ENCODE measurements at regions not wholly inside any gene's neighbourhood (a gene's known extent, or its start where the extent isn't known, plus 50 kb on each side); places are given as distances from the start of the nearest gene placed in this dataset.
"Not testable (repeated sequence)": the region's sequence is repeated elsewhere in the genome, so short reads cannot be mapped to it uniquely, and the experiment has no call there.

GRCh38 chr4:85187106-85187505 is 220.6 kb upstream of the WDFY3 start:
- Histone ChIP-seq H3K23me2 (ENCODE audit: insufficient read length, low read depth, low read length, poor library complexity, severe bottlenecking) (no peaks in the 10 kb centered on the region), H4K20me1 (ENCODE audit: control insufficient read depth, insufficient read depth, insufficient read length) (no peaks in the 10 kb centered on the region), H3K23ac (ENCODE audit: insufficient read length, low read depth, low read length) (no peak overlapping the region), H3K79me1 (ENCODE audit: insufficient read depth, low read depth, low read length, poor library complexity, severe bottlenecking) (no peaks in the 10 kb centered on the region), H3K4me1 (ENCODE audit: insufficient read depth, low read length) (no peaks in the 10 kb centered on the region), H3K9me3 (ENCODE audit: control insufficient read depth, low read depth, low read length) (no peaks in the 10 kb centered on the region), H3K79me2 (ENCODE audit: insufficient read depth, low read length) (no peaks in the 10 kb centered on the region), H2BK20ac (ENCODE audit: low read depth, low read length, poor library complexity, severe bottlenecking) (no peak overlapping the region), H3K14ac (ENCODE audit: insufficient read depth, low read length) (no peak overlapping the region), H3K56ac (ENCODE audit: insufficient read length, low read depth, low read length) (no peak overlapping the region), H3K18ac (ENCODE audit: insufficient read length, low read depth, low read length) (no peak overlapping the region), H3T11ph (ENCODE audit: low read length) (no peak overlapping the region), H2BK15ac (ENCODE audit: low read depth, low read length) (no peak overlapping the region), H4K5ac (ENCODE audit: insufficient read length, low read depth, low read length) (no peak overlapping the region), H2BK5ac (ENCODE audit: insufficient read length, low read length) (no peak overlapping the region), H3K4ac (ENCODE audit: low read depth, low read length) (no peak overlapping the region), H2BK12ac (ENCODE audit: insufficient read length, low read depth, low read length) (no peak overlapping the region), H3K27ac (ENCODE audit: insufficient read length, low read depth, low read length) (no peak overlapping the region), H4K91ac (ENCODE audit: insufficient read length, low read depth, low read length) (no peak overlapping the region), H3K27me3 (ENCODE audit: insufficient read depth, low read length) (no peaks in the 10 kb centered on the region), H4K8ac (replicated peaks; ENCODE audit: insufficient read length, low read depth, low read length) (no peak overlapping the region), H2AFZ (ENCODE audit: low read length) (no peak overlapping the region), H3K9ac (ENCODE audit: extremely low read depth, insufficient read length, low read length) (no peak overlapping the region), H3K4me2 (ENCODE audit: insufficient read depth, insufficient read length, low read length) (no peak overlapping the region), H2AK5ac (ENCODE audit: insufficient read length, low read length) (no peak overlapping the region), H2BK120ac (ENCODE audit: low read depth, low read length, poor library complexity, severe bottlenecking) (no peak overlapping the region)
- WGBS (ENCODE audit: extremely low coverage, insufficient read length, low lambda C conversion rate), result no CpG with 5 or more reads among the region's 1 CpG
- TF ChIP-seq CTCF (conservative IDR thresholded peaks at IDR 0.05), result no peak
- H3K9me3 Mint-ChIP-seq, result peaks cover 2 to 9% of the 10 kb centered on the region in 2 experiments; a peak in 3 of 5 replicates
- no peaks in the 10 kb centered on the region for H3K36me3 Mint-ChIP-seq (ENCODE audit: insufficient read depth in 1 of 3, low read depth in 3 of 3)
- H3K4me1 Mint-ChIP-seq, result no peaks in the 10 kb centered on the region
- H3K27ac Mint-ChIP-seq, result no peak overlapping the region
- H3K4me3 Mint-ChIP-seq, result no peak overlapping the region
- no peaks in the 10 kb centered on the region for H3K27me3 Mint-ChIP-seq (ENCODE audit: low read depth)
- DNase-seq, result no peak

- not testable (repeated sequence) for H2BK12ac ChIP-seq (ENCODE audit: insufficient read length, low read depth, low read length); H3K18ac ChIP-seq (ENCODE audit: insufficient read length, low read depth, low read length); H3K4me3 Mint-ChIP-seq; H2BK20ac ChIP-seq (ENCODE audit: low read depth, low read length, poor library complexity, severe bottlenecking); H3K4ac ChIP-seq (ENCODE audit: low read depth, low read length); H3K9ac ChIP-seq (ENCODE audit: extremely low read depth, insufficient read length, low read length); H3K4me2 ChIP-seq (ENCODE audit: insufficient read depth, insufficient read length, low read length); H3K27me3 Mint-ChIP-seq (ENCODE audit: low read depth); H2BK5ac ChIP-seq (ENCODE audit: insufficient read length, low read length); H3K14ac ChIP-seq (ENCODE audit: insufficient read depth, low read length); H2BK120ac ChIP-seq (ENCODE audit: low read depth, low read length, poor library complexity, severe bottlenecking); H2AK5ac ChIP-seq (ENCODE audit: insufficient read length, low read length); H3K56ac ChIP-seq (ENCODE audit: insufficient read length, low read depth, low read length); H3K79me1 ChIP-seq (ENCODE audit: insufficient read depth, low read depth, low read length, poor library complexity, severe bottlenecking); H3K23me2 ChIP-seq (ENCODE audit: insufficient read length, low read depth, low read length, poor library complexity, severe bottlenecking); H3K27me3 ChIP-seq (ENCODE audit: insufficient read depth, low read length); H3K27ac Mint-ChIP-seq; H4K5ac ChIP-seq (ENCODE audit: insufficient read length, low read depth, low read length); H3K23ac ChIP-seq (ENCODE audit: insufficient read length, low read depth, low read length); H3T11ph ChIP-seq (ENCODE audit: low read length); H2AFZ ChIP-seq (ENCODE audit: low read length); H4K91ac ChIP-seq (ENCODE audit: insufficient read length, low read depth, low read length); H4K20me1 ChIP-seq (ENCODE audit: control insufficient read depth, insufficient read depth, insufficient read length); H3K79me2 ChIP-seq (ENCODE audit: insufficient read depth, low read length); H3K4me1 Mint-ChIP-seq; H3K4me1 ChIP-seq (ENCODE audit: insufficient read depth, low read length); H4K8ac ChIP-seq (replicated peaks; ENCODE audit: insufficient read length, low read depth, low read length); H3K27ac ChIP-seq (ENCODE audit: insufficient read length, low read depth, low read length); H2BK15ac ChIP-seq (ENCODE audit: low read depth, low read length); H3K9me3 ChIP-seq (ENCODE audit: control insufficient read depth, low read depth, low read length)
- peak; percentile 33 for DNase-seq
- no CpG with 5 or more reads among the region's 7 CpGs for WGBS (ENCODE audit: extremely low coverage, insufficient read length, low lambda C conversion rate)
- Mint-ChIP-seq H3K36me3 (ENCODE audit: insufficient read depth in 1 of 3, low read depth in 3 of 3) (peaks cover 11 to 26% (median 17%) of the 10 kb centered on the region in 3 experiments; a peak in 6 of 7 replicates), H3K9me3 (peaks cover 38 to 42% of the 10 kb centered on the region in 2 experiments)
Measured at GRCh38 chr4:85196015-85196414, 229.5 kb upstream of the WDFY3 start.

Data from H9 (cell line).